A549 (cell line): ENCODE measurements at regions not wholly inside any gene's neighbourhood (a gene's known extent, or its start where the extent isn't known, plus 50 kb on each side); places are given as distances from the start of the nearest gene placed in this dataset.

Experiments used
- ATAC-seq, 2 experiments: fragments of 200-7000 bp in 1 of 2; fragments of >200 bp in 1 of 2; cut with Nextera tagmentation in 1 of 2; cut with Tn5 transposase in 1 of 2; 3 replicates each; pipeline versions ENCODE4 v1.8.0 to v1.9.1; 2018 to 2020; ENCODE audit warnings: mild to moderate bottlenecking in 1 of 2, moderate library complexity in 1 of 2
- CTCF ChIA-PET: fragments of 300-600 bp; sonication (Branson Sonifier 250); formaldehyde crosslinking; extraction: SDS; loops from one replicate; lab custom pipeline; 2021; ENCODE audit warnings: antibody characterized with exemption, inconsistent platforms; lab: Yijun Ruan, JAX
- POLR2A ChIA-PET: fragments of 350-600 bp; formaldehyde crosslinking; extraction: SDS; loops from one replicate; lab custom pipeline; 2021; ENCODE audit warnings: antibody characterized with exemption, inconsistent platforms; lab: Yijun Ruan, JAX
- DNase-seq, 2 experiments: peaks; one replicate each; pipeline versions ENCODE4 v3.0.0 to v3.0.0-alpha.2; 2011 to 2016; ENCODE audit warnings: low read depth in 1 of 2, low spot score in 1 of 2
- FAIRE-seq: peaks from 2 replicates; lab custom pipeline; 2011; peaks lifted over from hg19 to GRCh38; lab: Jason Lieb, UNC
- H3K27ac ChIP-seq, 2 experiments: fragments of >200 bp; sonication (Bioruptor Twin); formaldehyde crosslinking; 3 replicates each; pipeline ENCODE4 v1.5.1; 2016 to 2017
- H3K4me1 ChIP-seq: fragments of >200 bp; sonication (Bioruptor Twin); formaldehyde crosslinking; 3 replicates; pipeline ENCODE4 v1.6.1; 2016
- H3K4me2 ChIP-seq: fragments of >200 bp; sonication (Bioruptor Twin); formaldehyde crosslinking; 3 replicates; pipeline ENCODE4 v1.6.1; 2016
- H3K4me3 ChIP-seq: fragments of >200 bp; sonication (Bioruptor Twin); formaldehyde crosslinking; 3 replicates; pipeline ENCODE4 v1.5.1; 2016
- H3K9me3 ChIP-seq: fragments of >200 bp; sonication (Bioruptor Twin); formaldehyde crosslinking; 3 replicates; pipeline ENCODE4 v1.6.1; 2016
- BHLHE40 ChIP-seq: IDR thresholded peaks from 2 replicates; pipeline ENCODE4 v1.6.1; 2012; ENCODE audit warnings: low read depth, low read length, inconsistent platforms
- CBX8 ChIP-seq: fragments of 200-600 bp; sonication (generic); IDR thresholded peaks from 2 replicates; pipeline ENCODE4 v1.6.1; 2016
- CHD2 ChIP-seq: fragments of 150-350 bp; IDR thresholded peaks from 2 replicates; pipeline ENCODE4 v1.6.1; 2014; ENCODE audit warnings: low read length; ENCODE audit not compliant: partially characterized antibody
- EHMT2 ChIP-seq: fragments of 200-600 bp; sonication (generic); IDR thresholded peaks from 2 replicates; pipeline ENCODE4 v1.6.1; 2016; ENCODE audit warnings: antibody characterized with exemption, low read depth, mild to moderate bottlenecking, moderate library complexity
- EP300 ChIP-seq, 2 experiments: fragments of >200 bp; sonication (Bioruptor Twin); formaldehyde crosslinking; IDR thresholded peaks; 2 replicates in 1 of 2; 3 replicates in 1 of 2; pipeline ENCODE4 v1.6.1; 2016 to 2017
- FOSL2 ChIP-seq, 2 experiments: fragments of 450-650 bp in 1 of 2; fragments of >200 bp in 1 of 2; sonication (Bioruptor Twin) in 1 of 2; formaldehyde crosslinking; IDR thresholded peaks; 2 replicates each; pipeline versions ENCODE4 v1.5.0 to v1.6.1; 2016 to 2020; ENCODE audit warnings: mild to moderate bottlenecking in 1 of 2, moderate library complexity in 1 of 2
- FOXS1 ChIP-seq: fragments of 250-450 bp; sonication (Bioruptor Pico); IDR thresholded peaks from 2 replicates; pipeline ENCODE4 v1.5.0; 2020; ENCODE audit warnings: mild to moderate bottlenecking, moderate library complexity
- GATA3 ChIP-seq: IDR thresholded peaks from 2 replicates; pipeline ENCODE4 v1.6.1; 2012; ENCODE audit warnings: borderline replicate concordance
- HOXA7 ChIP-seq: fragments of 250-450 bp; sonication (Bioruptor Pico); IDR thresholded peaks from 2 replicates; pipeline ENCODE4 v1.5.0; 2020; ENCODE audit warnings: mild to moderate bottlenecking, moderate library complexity
- HOXB13 ChIP-seq: fragments of 250-450 bp; sonication (Bioruptor Pico); IDR thresholded peaks from 2 replicates; pipeline ENCODE4 v1.5.0; 2020; ENCODE audit warnings: low read depth, mild to moderate bottlenecking, moderate library complexity
- HOXB5 ChIP-seq: fragments of 250-450 bp; sonication (Bioruptor Pico); IDR thresholded peaks from 2 replicates; pipeline ENCODE4 v1.5.0; 2020; ENCODE audit warnings: mild to moderate bottlenecking, moderate library complexity
- JUNB ChIP-seq: fragments of >200 bp; sonication (Bioruptor Twin); formaldehyde crosslinking; IDR thresholded peaks from 2 replicates; pipeline ENCODE4 v1.6.1; 2016
- MAFK ChIP-seq: fragments of 450-650 bp; IDR thresholded peaks from 2 replicates; pipeline ENCODE4 v1.6.1; 2014; ENCODE audit not compliant: partially characterized antibody
- MAZ ChIP-seq: fragments of 150-350 bp; IDR thresholded peaks from 2 replicates; pipeline ENCODE4 v1.6.1; 2014; ENCODE audit warnings: antibody characterized with exemption, low read depth, low read length, borderline replicate concordance
- MYC ChIP-seq: IDR thresholded peaks from 2 replicates; pipeline ENCODE4 v1.6.1; 2012; ENCODE audit warnings: mild to moderate bottlenecking, inconsistent platforms, low read length, improper control_type of control experiment, borderline replicate concordance
- NFE2L2 ChIP-seq: fragments of 150-350 bp; conservative IDR thresholded peaks from 2 replicates; pipeline ENCODE4 v1.6.1; 2014; ENCODE audit warnings: low read length
- NPAS2 ChIP-seq: fragments of 250-450 bp; sonication (Bioruptor Pico); IDR thresholded peaks from 2 replicates; pipeline ENCODE4 v1.8.0; 2022; ENCODE audit warnings: mild to moderate bottlenecking, moderate library complexity, borderline replicate concordance
- NR3C1 ChIP-seq: fragments of >200 bp; sonication (Bioruptor Twin); formaldehyde crosslinking; IDR thresholded peaks from 3 replicates; pipeline ENCODE4 v1.6.1; 2017
- RFX5 ChIP-seq: fragments of 450-650 bp; IDR thresholded peaks from 2 replicates; pipeline ENCODE4 v1.7.1; 2014; ENCODE audit warnings: antibody characterized with exemption, mild to moderate bottlenecking, moderate library complexity
- RNF2 ChIP-seq: fragments of 200-600 bp; sonication (generic); IDR thresholded peaks from 2 replicates; pipeline ENCODE4 v1.6.1; 2016; ENCODE audit warnings: low read depth, mild to moderate bottlenecking, antibody characterized with exemption, moderate library complexity, borderline replicate concordance
- SMC3 ChIP-seq: fragments of >200 bp; sonication (Bioruptor Twin); formaldehyde crosslinking; IDR thresholded peaks from 3 replicates; pipeline ENCODE4 v1.6.1; 2018; ENCODE audit warnings: inconsistent platforms
- SREBF2 ChIP-seq: fragments of 450-650 bp; IDR thresholded peaks from 2 replicates; pipeline ENCODE4 v1.6.1; 2014; ENCODE audit warnings: mild to moderate bottlenecking, moderate library complexity
- TFCP2L1 ChIP-seq: fragments of 250-450 bp; sonication (Bioruptor Pico); IDR thresholded peaks from 2 replicates; pipeline ENCODE4 v1.5.0; 2021; ENCODE audit warnings: mild to moderate bottlenecking
- ZC3H11A ChIP-seq: fragments of 450-650 bp; IDR thresholded peaks from 2 replicates; pipeline ENCODE4 v1.6.1; 2014; ENCODE audit warnings: antibody characterized with exemption, mild to moderate bottlenecking
- ZFP36 ChIP-seq: fragments of 450-650 bp; IDR thresholded peaks from 2 replicates; pipeline ENCODE4 v1.6.1; 2014; ENCODE audit warnings: borderline replicate concordance; ENCODE audit not compliant: partially characterized antibody
- ZSCAN20 ChIP-seq: fragments of 250-450 bp; sonication (Bioruptor Pico); IDR thresholded peaks from 2 replicates; pipeline ENCODE4 v1.8.0; 2022; ENCODE audit warnings: mild to moderate bottlenecking, moderate library complexity
- WGBS: methylation state at CpG from one replicate; pipeline ENCODE4 v1.1.6; 2017; ENCODE audit errors: missing lambda C conversion rate; 5-methylcytosine and 5-hydroxymethylcytosine counted together
- TF ChIP-seq, protein P1 (sequence below): fragments of 250-450 bp; sonication (Bioruptor Pico); IDR thresholded peaks from 2 replicates; pipeline ENCODE4 v1.5.0; 2020; ENCODE audit warnings: low read depth, mild to moderate bottlenecking, moderate library complexity
- TF ChIP-seq, protein P2 (sequence below): fragments of 450-650 bp; IDR thresholded peaks from 2 replicates; pipeline ENCODE4 v1.6.1; 2014; ENCODE audit warnings: antibody characterized with exemption
- TF ChIP-seq, protein P3 (sequence below): fragments of 150-350 bp; IDR thresholded peaks from 2 replicates; pipeline ENCODE4 v1.6.1; 2014; ENCODE audit warnings: low read depth, mild to moderate bottlenecking, low read length
- TF ChIP-seq, protein P4 (sequence below): fragments of 200-600 bp; sonication (generic); IDR thresholded peaks from 2 replicates; pipeline ENCODE4 v1.6.1; 2016; ENCODE audit warnings: antibody characterized with exemption, mild to moderate bottlenecking, moderate library complexity
- TF ChIP-seq, protein P5 (sequence below): fragments of >200 bp; sonication (Bioruptor Twin); formaldehyde crosslinking; IDR thresholded peaks from 3 replicates; pipeline ENCODE4 v1.6.1; 2016
- TF ChIP-seq, protein P6 (sequence below): IDR thresholded peaks from 2 replicates; pipeline ENCODE4 v1.6.1; 2012; ENCODE audit warnings: low read depth, borderline replicate concordance

- no peak overlapping the region for H3K4me3 ChIP-seq
- no peaks in the 10 kb centered on the region for H3K9me3 ChIP-seq
- FAIRE-seq (no peak), ATAC-seq (no peak), DNase-seq (no peak)
- no peak overlapping the region for H3K27ac ChIP-seq
- TF ChIP-seq, protein P1, sequence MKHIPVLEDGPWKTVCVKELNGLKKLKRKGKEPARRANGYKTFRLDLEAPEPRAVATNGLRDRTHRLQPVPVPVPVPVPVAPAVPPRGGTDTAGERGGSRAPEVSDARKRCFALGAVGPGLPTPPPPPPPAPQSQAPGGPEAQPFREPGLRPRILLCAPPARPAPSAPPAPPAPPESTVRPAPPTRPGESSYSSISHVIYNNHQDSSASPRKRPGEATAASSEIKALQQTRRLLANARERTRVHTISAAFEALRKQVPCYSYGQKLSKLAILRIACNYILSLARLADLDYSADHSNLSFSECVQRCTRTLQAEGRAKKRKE (CRISPR knock-in tag), result no peak
- TF ChIP-seq FOXS1 (CRISPR knock-in tag) (no peak), EHMT2 (no peak), CHD2 (no peak), NPAS2 (no peak), NR3C1 (no peak), JUNB (no peak), BHLHE40 (no peak), RNF2 (no peak), ZFP36 (no peak), HOXA7 (CRISPR knock-in tag) (no peak), EP300 (IDR thresholded peaks at IDR 0.05) (no peak), GATA3 (no peak), ZSCAN20 (CRISPR knock-in tag) (no peak), HOXB13 (no peak), SREBF2 (no peak), ZC3H11A (no peak), HOXB5 (CRISPR knock-in tag) (no peak), FOSL2 (IDR thresholded peaks at IDR 0.05) (no peak), FOSL2 (CRISPR knock-in tag; IDR thresholded peaks at IDR 0.05) (no peak)
- TF ChIP-seq, protein P2, sequence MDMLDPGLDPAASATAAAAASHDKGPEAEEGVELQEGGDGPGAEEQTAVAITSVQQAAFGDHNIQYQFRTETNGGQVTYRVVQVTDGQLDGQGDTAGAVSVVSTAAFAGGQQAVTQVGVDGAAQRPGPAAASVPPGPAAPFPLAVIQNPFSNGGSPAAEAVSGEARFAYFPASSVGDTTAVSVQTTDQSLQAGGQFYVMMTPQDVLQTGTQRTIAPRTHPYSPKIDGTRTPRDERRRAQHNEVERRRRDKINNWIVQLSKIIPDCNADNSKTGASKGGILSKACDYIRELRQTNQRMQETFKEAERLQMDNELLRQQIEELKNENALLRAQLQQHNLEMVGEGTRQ, result no peak
- no peaks in the 10 kb centered on the region for H3K4me1 ChIP-seq
- ChIA-PET CTCF (no interaction called here), POLR2A (no interaction called here)
- H3K4me2 ChIP-seq, result no peak overlapping the region
- whole genome bisulfite sequencing, result 40% methylated on average over 9 of the region's 10 CpGs
These were observed 527.9 kb downstream of the FGF9 start for GRCh38 chr13:22198641-22199217.

DNA sequence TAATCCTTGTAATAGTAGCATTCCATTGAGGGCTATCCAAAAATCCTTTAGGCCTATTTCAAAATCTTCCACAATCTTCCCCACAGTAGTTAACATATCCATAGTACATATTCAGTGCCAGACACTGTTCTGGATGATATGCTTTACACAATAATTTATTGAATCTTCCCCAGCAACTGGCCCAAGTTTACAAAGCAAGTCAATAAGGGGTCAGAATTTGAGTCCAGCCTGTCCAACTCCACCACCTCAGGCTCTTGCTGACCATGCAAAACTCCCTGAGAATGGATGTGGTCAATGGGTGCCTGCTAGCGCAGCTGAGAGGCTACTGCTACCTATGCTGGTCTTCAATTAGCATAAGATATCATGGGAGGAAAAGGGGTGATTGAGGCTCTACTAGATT lies 529.6 kb downstream of the FGF9 start:
- DNase-seq (no peak), FAIRE-seq (no peak), ATAC-seq (no peak)
- no peaks in the 10 kb centered on the region for H3K9me3 ChIP-seq
- ChIA-PET CTCF (no interaction called here), POLR2A (no interaction called here)
- H3K4me1 ChIP-seq, result no peaks in the 10 kb centered on the region
- 27% methylated on average over 1 of the region's 1 CpG for WGBS
- H3K4me2 ChIP-seq, result no peak overlapping the region
- no peak overlapping the region for H3K27ac ChIP-seq
- H3K4me3 ChIP-seq, result no peak overlapping the region
- TF ChIP-seq, protein P3, sequence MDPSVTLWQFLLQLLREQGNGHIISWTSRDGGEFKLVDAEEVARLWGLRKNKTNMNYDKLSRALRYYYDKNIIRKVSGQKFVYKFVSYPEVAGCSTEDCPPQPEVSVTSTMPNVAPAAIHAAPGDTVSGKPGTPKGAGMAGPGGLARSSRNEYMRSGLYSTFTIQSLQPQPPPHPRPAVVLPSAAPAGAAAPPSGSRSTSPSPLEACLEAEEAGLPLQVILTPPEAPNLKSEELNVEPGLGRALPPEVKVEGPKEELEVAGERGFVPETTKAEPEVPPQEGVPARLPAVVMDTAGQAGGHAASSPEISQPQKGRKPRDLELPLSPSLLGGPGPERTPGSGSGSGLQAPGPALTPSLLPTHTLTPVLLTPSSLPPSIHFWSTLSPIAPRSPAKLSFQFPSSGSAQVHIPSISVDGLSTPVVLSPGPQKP, result no peak
- TF ChIP-seq MAZ (no peak), ZC3H11A (no peak), TFCP2L1 (CRISPR knock-in tag) (no peak), NFE2L2 (no peak), RFX5 (no peak), CBX8 (no peak), SMC3 (no peak), MYC (no peak), MAFK (no peak)
- TF ChIP-seq, protein P4, sequence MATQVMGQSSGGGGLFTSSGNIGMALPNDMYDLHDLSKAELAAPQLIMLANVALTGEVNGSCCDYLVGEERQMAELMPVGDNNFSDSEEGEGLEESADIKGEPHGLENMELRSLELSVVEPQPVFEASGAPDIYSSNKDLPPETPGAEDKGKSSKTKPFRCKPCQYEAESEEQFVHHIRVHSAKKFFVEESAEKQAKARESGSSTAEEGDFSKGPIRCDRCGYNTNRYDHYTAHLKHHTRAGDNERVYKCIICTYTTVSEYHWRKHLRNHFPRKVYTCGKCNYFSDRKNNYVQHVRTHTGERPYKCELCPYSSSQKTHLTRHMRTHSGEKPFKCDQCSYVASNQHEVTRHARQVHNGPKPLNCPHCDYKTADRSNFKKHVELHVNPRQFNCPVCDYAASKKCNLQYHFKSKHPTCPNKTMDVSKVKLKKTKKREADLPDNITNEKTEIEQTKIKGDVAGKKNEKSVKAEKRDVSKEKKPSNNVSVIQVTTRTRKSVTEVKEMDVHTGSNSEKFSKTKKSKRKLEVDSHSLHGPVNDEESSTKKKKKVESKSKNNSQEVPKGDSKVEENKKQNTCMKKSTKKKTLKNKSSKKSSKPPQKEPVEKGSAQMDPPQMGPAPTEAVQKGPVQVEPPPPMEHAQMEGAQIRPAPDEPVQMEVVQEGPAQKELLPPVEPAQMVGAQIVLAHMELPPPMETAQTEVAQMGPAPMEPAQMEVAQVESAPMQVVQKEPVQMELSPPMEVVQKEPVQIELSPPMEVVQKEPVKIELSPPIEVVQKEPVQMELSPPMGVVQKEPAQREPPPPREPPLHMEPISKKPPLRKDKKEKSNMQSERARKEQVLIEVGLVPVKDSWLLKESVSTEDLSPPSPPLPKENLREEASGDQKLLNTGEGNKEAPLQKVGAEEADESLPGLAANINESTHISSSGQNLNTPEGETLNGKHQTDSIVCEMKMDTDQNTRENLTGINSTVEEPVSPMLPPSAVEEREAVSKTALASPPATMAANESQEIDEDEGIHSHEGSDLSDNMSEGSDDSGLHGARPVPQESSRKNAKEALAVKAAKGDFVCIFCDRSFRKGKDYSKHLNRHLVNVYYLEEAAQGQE, result no peak
- TF ChIP-seq, protein P2, result no peak
- TF ChIP-seq, protein P5, sequence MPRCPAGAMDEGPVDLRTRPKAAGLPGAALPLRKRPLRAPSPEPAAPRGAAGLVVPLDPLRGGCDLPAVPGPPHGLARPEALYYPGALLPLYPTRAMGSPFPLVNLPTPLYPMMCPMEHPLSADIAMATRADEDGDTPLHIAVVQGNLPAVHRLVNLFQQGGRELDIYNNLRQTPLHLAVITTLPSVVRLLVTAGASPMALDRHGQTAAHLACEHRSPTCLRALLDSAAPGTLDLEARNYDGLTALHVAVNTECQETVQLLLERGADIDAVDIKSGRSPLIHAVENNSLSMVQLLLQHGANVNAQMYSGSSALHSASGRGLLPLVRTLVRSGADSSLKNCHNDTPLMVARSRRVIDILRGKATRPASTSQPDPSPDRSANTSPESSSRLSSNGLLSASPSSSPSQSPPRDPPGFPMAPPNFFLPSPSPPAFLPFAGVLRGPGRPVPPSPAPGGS, result no peak
- TF ChIP-seq, protein P6, sequence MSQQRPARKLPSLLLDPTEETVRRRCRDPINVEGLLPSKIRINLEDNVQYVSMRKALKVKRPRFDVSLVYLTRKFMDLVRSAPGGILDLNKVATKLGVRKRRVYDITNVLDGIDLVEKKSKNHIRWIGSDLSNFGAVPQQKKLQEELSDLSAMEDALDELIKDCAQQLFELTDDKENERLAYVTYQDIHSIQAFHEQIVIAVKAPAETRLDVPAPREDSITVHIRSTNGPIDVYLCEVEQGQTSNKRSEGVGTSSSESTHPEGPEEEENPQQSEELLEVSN, result no peak
